MG63 (cell line): ENCODE measurements at regions not wholly inside any gene's neighbourhood (a gene's known extent, or its start where the extent isn't known, plus 50 kb on each side); places are given as distances from the start of the nearest gene placed in this dataset.
A peak's percentile ranks its signal among the peaks of the same experiment; 100 is the strongest.
"Not testable (repeated sequence)": the region's sequence is repeated elsewhere in the genome, so short reads cannot be mapped to it uniquely, and the experiment has no call there.

Experiments
- DNase-seq: peaks from one replicate; pipeline ENCODE4 v3.0.0-alpha.2; 2020
- H3K27me3 ChIP-seq: fragments of 250-450 bp; sonication (Bioruptor Pico); 2 replicates; pipeline ENCODE4 v1.5.1; 2020; ENCODE audit warnings: mild to moderate bottlenecking, moderate library complexity
- H3K36me3 ChIP-seq: fragments of 250-450 bp; sonication (Bioruptor Pico); 2 replicates; pipeline ENCODE4 v1.5.1; 2020; ENCODE audit warnings: mild to moderate bottlenecking, moderate library complexity
- H3K4me3 ChIP-seq: fragments of 250-450 bp; sonication (Bioruptor Pico); 2 replicates; pipeline ENCODE4 v1.5.1; 2020; ENCODE audit warnings: mild to moderate bottlenecking, moderate library complexity
- H3K9me3 ChIP-seq: fragments of 250-450 bp; sonication (Bioruptor Pico); 2 replicates; pipeline ENCODE4 v1.5.1; 2020; ENCODE audit warnings: mild to moderate bottlenecking, moderate library complexity

DNA sequence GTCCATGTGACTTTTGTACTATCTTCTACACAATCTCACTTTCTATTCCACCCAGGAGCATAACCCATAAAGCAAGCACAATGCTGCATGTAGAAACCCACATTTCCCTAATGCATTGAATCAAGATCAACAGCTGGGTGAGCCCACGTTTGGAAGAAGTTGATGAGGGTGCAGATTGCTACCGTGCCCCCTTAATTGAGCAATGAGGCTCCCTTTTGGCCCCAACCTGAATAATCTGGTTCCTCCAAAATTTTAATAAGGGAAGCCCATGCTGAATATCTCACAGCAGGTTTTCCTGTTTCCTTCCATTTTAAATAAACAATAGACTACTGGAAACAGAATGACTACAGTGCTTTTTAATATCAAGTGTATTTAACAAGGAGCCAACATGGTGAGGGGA lies 403.6 kb upstream of the SGCG start:
- Histone ChIP-seq H3K4me3 (no peak overlapping the region), H3K9me3 (peaks cover 10% of the 10 kb centered on the region), H3K27me3 (no peaks in the 10 kb centered on the region; the same call in none of the 2 replicates), H3K36me3 (no peaks in the 10 kb centered on the region)
- DNase-seq = no peak

DNA sequence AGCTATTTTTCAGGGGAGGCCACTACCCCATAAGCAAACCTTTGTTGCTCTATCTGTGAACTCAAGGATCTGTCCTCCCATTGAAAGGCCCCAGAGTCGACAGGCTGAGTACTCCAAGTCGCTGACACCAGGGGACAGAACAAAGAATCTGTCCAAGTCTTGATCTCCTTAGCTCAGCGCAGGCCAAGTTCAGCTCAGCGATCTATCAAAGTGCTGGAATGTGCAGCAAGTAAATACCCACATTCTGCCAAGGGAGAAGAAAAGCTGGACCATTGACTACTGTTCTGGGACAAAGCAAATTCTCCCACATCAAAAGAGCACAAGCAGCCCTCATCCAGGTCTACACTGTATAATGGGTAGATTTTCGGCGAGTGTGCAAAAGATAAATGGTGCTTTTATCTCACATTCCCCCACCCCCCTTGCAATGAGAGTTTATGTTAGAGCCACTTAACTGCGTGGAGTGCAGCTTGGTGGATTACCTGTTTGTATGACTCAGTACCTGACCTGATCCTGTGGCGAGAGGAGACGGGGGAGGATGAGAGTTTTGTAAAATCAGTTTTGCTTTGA lies 391.7 kb upstream of the SGCG start:
- Histone ChIP-seq H3K27me3 (no peaks in the 10 kb centered on the region), H3K36me3 (no peaks in the 10 kb centered on the region), H3K4me3 (no peak overlapping the region), H3K9me3 (no peaks in the 10 kb centered on the region)
- no peak for DNase-seq

DNA sequence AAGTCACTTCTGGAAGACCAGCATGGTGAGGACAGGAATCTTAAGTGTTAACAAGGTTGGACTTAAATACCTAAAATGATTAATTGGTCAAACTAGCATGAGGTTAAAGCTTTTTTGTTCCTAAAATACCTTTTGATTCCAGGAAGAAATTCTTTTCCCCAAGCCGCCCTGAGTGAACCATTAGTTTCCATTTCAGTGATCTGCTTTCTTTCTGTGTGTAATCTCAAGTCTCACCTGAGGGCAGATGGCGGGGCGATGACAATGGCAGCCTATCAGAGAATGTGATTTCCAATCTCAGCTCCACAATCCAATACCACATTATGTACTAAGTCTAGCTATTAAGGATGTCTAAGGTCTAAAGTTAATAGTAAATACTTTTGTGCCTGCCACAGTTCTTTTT lies 390.9 kb upstream of the SGCG start:
- DNase-seq = no peak
- no peaks in the 10 kb centered on the region for H3K27me3 ChIP-seq
- H3K36me3 ChIP-seq = no peaks in the 10 kb centered on the region
- H3K9me3 ChIP-seq = no peaks in the 10 kb centered on the region
- no peak overlapping the region for H3K4me3 ChIP-seq

DNA sequence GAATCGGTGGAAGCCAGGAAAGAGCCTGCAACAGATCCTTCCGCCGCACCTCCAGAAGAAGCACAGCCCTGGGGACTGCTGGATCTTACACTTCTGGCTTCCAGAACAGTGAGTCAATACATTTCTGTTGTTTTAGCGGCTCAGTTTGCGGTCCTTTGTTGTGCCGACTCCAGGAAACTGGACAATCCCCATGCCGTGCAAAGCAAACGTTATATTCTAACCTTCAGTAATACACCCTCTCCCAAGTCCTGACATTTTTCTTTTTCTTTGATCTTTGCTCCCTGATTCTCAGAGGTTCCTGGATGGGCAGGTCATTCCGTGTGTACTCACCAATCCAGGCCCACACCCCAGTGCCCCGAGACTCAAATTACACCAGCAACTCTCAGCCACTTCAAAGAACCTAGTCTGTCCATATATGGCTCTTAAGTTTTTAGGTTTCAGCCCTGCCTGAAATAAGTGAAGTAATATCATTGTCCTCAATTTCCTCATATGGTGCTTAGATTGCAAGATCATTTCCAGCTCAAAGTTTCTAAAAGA lies 387.1 kb upstream of the SGCG start:
- Histone ChIP-seq H3K27me3 (no peaks in the 10 kb centered on the region), H3K36me3 (no peaks in the 10 kb centered on the region), H3K4me3 (no peak overlapping the region), H3K9me3 (no peaks in the 10 kb centered on the region)
- DNase-seq = peak; percentile 72

DNA sequence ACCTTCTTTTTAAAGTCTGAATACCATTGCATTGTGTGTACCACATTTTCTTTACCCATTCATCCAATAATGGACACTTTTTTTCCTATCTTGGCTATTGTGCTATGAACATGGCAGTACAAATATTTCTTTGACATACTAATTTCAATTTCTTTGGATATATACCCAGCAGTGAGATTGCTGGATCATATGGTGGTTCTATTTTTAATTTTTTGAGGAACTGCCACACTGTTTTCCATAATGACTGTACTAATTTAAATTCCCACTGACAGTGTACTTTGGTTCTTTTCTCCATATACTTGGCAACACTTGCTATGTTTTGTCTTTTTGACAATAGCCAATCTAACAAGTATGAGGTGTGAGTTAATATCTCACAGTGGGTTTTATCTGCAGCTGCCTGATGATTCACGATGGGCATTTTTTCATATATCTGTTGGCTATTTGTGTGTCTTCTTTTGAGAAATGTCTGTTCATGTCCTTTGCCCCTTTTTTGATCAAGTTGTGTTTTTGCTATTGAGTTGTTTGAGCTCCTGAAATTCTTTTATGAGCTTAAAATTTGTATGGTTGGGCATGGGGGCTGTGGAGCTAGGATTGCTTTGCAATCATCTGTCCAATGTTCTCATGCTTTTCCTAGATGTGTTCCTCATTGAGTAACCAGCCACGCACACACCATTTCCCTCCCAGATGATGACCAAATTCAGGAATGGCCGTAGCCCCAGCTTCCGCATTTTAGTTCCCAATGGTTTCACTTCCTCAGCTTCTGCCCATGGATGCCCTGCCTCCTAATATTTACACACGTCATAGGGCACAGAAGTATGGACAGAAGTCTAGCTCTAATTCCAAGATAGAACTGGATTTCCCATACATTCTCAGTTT lies 380.0 kb upstream of the SGCG start:
- DNase-seq = no peak
- H3K36me3 ChIP-seq = no peaks in the 10 kb centered on the region

DNA sequence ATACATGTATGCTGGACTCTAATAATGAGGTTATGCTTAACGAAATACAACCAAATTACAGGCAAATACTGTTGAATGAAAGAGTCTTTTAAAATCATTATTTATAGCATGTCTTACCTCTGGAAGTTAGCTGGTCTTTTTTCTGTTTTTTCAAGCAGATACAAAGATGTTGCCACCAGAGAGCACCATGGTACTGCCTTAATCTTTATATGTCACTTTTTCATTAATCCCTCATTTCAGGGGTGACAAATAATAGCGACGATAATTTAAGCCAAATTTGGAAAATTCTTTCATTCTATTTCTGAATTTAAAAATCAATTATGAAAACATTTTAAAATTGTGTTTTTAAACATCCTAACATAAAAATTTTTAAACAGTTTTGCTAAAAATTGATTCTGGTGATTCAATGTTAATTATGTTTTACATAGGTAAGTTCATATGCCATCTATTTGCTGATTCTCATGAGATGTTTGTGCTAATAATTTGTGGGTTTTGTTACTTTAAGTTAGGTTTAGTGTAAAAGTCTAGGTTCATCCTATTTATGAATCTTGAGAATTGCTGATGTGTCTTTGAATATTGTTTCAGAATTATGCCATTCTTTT lies 379.3 kb upstream of the SGCG start:
- Histone ChIP-seq H3K4me3 (no peak overlapping the region), H3K9me3 (no peaks in the 10 kb centered on the region; the same call in 1 of the 2 replicates), H3K27me3 (no peaks in the 10 kb centered on the region), H3K36me3 (no peaks in the 10 kb centered on the region)
- DNase-seq = no peak

More for the DNA sequence above, 380.0 kb upstream of the SGCG start:
- Histone ChIP-seq H3K9me3 (no peaks in the 10 kb centered on the region; the same call in 1 of the 2 replicates), H3K27me3 (no peaks in the 10 kb centered on the region), H3K4me3 (no peak overlapping the region)

DNA sequence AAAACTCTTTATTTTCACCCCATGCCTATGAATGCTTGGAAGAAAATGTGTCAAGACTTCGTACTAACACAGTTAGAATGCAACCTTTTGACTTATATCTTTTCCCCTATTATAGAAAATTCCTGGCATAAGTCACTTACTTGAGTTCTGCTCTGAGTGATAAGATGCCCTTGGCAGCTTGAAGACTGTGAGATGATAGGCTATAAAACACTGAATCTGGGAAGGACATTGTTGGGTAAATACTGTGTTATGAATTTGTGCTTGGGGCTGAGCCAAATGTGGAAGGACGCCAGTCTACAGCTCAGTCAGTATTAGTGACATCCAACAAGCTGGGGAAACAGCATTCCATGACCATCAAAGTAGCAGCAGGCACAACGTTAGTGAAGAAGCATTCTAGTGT lies 368.0 kb upstream of the SGCG start:
- no peaks in the 10 kb centered on the region for H3K9me3 ChIP-seq
- no peaks in the 10 kb centered on the region for H3K27me3 ChIP-seq
- no peak overlapping the region for H3K4me3 ChIP-seq
- H3K36me3 ChIP-seq = no peaks in the 10 kb centered on the region
- peak; percentile 31 for DNase-seq

DNA sequence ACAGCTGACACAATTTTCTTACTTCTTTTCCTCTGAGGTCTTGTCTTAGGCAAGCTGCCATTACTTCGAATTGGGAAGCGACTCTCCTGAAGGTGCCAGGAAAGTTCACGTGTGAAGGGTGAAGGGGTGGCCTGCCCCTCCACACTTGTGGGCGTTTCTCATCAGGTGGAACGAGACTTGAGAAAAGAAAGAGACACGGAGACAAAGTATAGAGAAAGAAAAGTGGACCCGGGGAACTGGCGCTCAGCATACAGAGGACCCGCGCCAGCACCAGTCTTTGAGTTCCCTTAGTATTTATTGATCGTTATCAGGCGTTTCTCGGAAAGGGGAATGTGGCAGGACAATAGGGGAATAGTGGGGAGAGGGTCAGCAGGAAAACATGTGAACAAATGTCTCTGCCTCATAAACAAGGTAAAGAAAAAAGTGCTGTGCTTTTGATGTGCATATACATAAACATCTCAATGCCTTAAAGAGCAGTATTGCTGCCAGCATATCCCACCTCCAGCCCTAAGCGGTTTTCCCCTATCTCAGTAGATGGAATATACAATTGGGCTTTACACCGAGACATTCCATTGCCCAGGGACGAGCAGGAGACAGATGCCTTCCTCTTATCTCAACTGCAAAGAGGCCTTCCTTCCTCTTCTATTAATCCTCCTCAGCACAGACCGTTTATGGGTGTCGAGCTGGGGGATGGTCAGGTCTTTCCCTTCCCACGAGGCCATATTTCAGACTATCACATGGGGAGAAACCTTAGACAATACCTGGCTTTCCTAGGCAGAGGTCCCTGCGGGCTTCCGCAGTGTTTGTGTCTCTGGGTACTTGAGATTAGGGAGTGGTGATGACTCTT lies 367.0 kb upstream of the SGCG start:
- H3K9me3 ChIP-seq, H3K36me3 ChIP-seq, H3K27me3 ChIP-seq, H3K4me3 ChIP-seq, DNase-seq: not testable (repeated sequence)

DNA sequence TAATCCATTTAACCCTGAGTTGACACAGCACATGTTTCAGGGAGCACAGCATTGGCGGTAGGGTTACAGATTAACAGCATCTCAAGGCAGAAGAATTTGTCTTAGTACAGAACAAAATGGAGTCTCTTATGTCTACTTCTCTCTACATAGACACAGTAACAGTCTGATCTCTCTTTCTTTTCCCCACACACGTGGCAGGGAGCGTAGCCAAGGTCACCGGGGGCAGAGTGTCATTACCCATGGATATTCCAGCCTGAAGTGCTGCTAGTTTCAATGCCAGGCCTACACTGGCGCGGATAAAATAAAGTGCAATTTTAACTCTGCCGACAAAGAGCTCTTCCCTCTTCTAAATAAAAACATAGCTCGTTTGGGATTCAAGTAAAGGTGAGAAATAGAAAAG lies 366.3 kb upstream of the SGCG start:
- not testable (repeated sequence) for H3K4me3 ChIP-seq, DNase-seq, H3K36me3 ChIP-seq, H3K27me3 ChIP-seq, H3K9me3 ChIP-seq

DNA sequence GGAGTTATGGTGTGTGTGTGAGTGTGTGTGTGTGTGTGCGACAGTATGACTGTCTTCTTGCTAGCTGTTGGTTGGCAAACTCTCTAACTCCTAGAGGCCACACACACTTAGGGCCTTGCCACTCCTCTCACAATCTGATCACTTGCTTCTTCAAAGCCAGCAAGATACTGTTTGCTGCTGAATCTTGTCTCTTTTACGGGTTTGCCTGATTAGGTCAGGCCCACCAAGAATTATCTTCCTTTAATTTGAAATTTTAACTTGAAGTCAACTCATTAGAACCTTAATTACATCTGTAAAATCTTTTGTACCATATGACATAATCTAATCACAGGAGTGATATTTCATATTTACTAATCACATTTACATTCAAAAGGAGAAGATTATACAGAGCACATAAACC lies 359.2 kb upstream of the SGCG start:
- DNase-seq = no peak
- Histone ChIP-seq H3K9me3 (no peaks in the 10 kb centered on the region; the same call in 1 of the 2 replicates), H3K27me3 (no peaks in the 10 kb centered on the region), H3K36me3 (no peaks in the 10 kb centered on the region), H3K4me3 (no peak overlapping the region)

DNA sequence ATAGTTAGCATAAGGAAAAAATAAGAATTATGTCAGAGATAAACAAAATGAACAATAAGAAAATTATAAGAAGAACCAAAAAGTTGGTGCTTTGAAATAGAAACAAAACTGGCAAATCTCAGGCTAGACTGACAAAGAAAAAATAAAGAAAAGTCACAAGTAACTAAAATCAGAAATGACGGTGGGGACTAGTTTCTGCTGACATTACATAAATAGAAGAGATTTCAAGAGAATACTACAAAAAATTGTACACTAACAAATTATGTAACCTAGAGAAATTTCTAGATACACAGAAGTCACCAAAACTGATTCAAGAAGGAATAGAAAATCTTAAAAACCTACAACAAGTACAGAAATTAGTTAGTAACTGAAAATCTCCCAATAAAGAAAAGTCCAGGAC lies 355.6 kb upstream of the SGCG start:
- DNase-seq = no peak

DNA sequence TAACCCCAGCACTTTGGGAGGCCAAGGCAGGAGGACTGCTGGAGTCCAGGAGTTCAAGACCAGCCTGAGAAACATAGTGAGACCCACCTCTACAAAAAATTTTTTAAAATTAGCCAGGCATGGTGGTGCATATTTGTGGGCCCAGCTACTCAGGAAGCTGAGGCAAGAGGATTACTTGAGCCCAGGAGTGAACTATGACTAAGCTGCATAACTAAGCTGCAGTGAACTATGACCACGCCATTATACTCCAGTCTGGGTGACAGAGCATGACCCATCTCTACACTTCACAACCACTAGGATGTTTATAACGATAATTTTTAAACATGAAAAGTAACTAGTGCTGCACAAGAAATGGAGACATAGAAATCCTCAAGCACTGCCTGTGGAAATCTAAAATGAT lies 352.7 kb upstream of the SGCG start:
- Histone ChIP-seq H3K27me3 (no peaks in the 10 kb centered on the region), H3K4me3 (no peak overlapping the region), H3K9me3 (no peaks in the 10 kb centered on the region; the same call in 1 of the 2 replicates), H3K36me3 (no peaks in the 10 kb centered on the region)
- DNase-seq = peak; percentile 50

More for the DNA sequence above, 355.6 kb upstream of the SGCG start:
- Histone ChIP-seq H3K4me3 (no peak overlapping the region), H3K36me3 (no peaks in the 10 kb centered on the region), H3K27me3 (no peaks in the 10 kb centered on the region), H3K9me3 (no peaks in the 10 kb centered on the region; the same call in 1 of the 2 replicates)

DNA sequence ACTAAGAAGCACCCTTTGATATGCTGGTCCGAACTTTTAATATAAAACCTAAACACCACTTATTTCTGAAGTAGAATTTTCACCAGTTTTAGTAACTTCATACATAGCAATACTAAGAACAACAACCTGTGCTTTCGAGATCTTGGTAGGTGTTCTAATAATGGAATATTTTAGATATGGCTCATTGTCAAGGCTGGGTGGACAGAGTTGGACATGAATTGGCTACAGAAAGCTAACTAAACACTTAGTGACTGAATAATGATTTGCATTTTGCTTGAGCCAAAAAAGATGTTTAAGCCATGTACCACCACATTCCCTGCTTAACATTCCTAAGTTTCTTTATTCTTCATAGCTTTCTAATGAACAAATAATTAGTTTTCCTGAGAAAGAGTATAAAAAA lies 344.3 kb upstream of the SGCG start:
- no peaks in the 10 kb centered on the region for H3K27me3 ChIP-seq
- no peak overlapping the region for H3K4me3 ChIP-seq
- DNase-seq = no peak
- H3K9me3 ChIP-seq = no peaks in the 10 kb centered on the region
- H3K36me3 ChIP-seq = no peaks in the 10 kb centered on the region

DNA sequence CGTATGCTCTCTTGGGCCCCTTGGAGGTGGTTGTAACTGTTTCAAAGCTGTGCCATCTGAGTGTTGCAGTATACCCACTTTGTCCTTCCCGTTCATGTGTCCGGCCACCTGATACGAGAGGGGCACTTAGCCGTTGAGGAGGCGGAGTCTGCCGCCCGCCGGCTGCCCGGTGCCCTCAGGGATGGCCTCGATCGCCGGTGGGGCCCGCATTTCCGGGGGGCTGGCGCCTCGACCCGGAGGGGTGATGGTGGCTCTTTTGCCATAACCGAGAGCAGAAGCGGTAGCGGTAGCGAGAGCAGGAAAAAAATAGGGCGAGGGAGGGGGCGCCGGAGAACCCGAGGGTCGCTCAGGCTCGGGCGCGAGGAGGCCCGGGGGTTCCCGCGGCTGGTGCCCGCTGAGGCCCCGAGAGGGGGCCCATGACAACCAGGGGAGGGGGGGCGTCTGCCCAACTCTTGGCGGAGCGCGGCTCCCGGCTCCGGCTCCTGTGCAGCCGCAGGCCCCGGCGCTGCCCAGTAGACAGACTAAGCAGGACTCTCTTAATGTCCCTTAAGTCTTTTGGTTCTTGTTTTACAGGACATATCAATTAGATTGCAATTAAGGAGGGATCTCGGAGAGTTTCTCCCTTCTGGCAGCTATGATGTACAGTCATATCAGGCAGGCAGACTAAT lies 342.7 kb upstream of the SGCG start:
- H3K27me3 ChIP-seq = no peaks in the 10 kb centered on the region
- no peaks in the 10 kb centered on the region for H3K9me3 ChIP-seq
- no peak overlapping the region for H3K4me3 ChIP-seq
- H3K36me3 ChIP-seq = no peaks in the 10 kb centered on the region
- no peak for DNase-seq

DNA sequence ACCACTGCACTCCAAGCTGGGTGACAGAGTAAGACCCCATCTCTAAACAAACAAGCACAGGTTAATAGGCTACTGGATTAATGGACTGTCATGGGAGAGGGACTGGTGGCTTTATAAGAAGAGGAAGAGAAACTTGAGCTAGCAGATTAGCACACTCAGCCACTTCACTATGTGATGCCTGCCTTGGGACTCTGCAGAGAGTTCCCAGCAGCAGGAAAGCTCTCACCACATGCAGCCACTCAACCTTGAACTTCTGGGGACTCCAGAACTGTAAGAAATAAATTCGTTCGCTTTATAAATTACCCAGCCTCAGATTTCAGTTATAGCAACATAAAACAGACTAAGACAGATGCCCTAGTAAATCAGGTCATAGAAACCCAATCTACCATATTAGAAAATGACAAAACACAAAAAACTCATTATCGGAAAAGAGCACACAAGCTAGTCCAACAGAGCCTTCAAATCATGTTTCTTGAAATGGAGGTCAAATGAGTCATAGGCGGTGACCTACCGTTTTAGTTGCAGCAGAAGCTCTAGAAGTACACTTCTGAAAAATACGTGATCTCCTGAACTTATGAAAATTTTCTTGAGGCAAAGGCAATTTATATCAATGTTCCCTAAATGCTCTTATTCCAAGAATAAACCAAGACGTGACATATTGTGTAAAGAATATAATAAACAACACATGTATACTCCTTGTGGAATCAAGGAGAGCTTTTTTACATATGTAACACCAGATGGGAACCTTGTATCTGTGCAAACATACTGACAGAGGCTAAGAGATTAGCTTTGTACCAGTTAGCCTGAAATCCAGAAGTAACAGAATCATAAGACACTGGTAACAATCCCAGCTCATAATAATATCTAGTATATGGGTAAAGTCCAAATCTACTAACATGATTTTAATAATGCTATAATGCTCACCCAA lies 340.9 kb upstream of the SGCG start:
- DNase-seq = no peak
- H3K4me3 ChIP-seq = no peak overlapping the region
- H3K36me3 ChIP-seq = no peaks in the 10 kb centered on the region

More for the DNA sequence above, 340.9 kb upstream of the SGCG start:
- H3K27me3 ChIP-seq = no peaks in the 10 kb centered on the region
- no peaks in the 10 kb centered on the region for H3K9me3 ChIP-seq
